ENCODE measurements at regions not wholly inside any gene's neighbourhood (a gene's known extent, or its start where the extent isn't known, plus 50 kb on each side); places are given as distances from the start of the nearest gene placed in this dataset.

GRCh38 chr10:104587751-104588150 lies 53.3 kb upstream of the SORCS3 start:
- TF ChIP-seq CTCF (IDR thresholded peaks at IDR 0.05), result no peak
- no peak for TF ChIP-seq POLR2A (IDR thresholded peaks at IDR 0.05)

Data from testis (tissue), 2 donors.